Ascending aorta (tissue), 2 donors: ENCODE measurements at regions not wholly inside any gene's neighbourhood (a gene's known extent, or its start where the extent isn't known, plus 50 kb on each side); places are given as distances from the start of the nearest gene placed in this dataset.

Source experiments
- DNase-seq, 2 donors: peaks; one replicate each; pipeline ENCODE4 v3.0.0-alpha.2; 2019; ENCODE audit warnings: low spot score in 2 of 2
- H3K27ac ChIP-seq, 2 donors: fragments of 200-600 bp; sonication (generic); one replicate each; pipeline ENCODE4 v1.5.1; 2016 to 2017; ENCODE audit warnings: mild to moderate bottlenecking in 1 of 2
- H3K27me3 ChIP-seq: fragments of 200-600 bp; sonication (generic); one replicate; pipeline ENCODE4 v1.5.1; 2017
- H3K36me3 ChIP-seq, 2 donors: fragments of 200-600 bp; sonication (generic); one replicate each; pipeline ENCODE4 v1.5.1; 2016
- H3K4me1 ChIP-seq, 2 donors: fragments of 200-600 bp; sonication (generic); one replicate each; pipeline ENCODE4 v1.5.1; 2016 to 2017; ENCODE audit warnings: mild to moderate bottlenecking in 1 of 2
- H3K4me3 ChIP-seq, 2 donors: fragments of 200-600 bp; sonication (generic); one replicate each; pipeline ENCODE4 v1.5.1; 2016 to 2017; ENCODE audit warnings: mild to moderate bottlenecking in 1 of 2
- H3K9me3 ChIP-seq, 2 donors: fragments of 200-600 bp; sonication (generic); one replicate each; pipeline ENCODE4 v1.5.1; 2016
- intact Hi-C: fragments of 100-400 bp; cut with DNase I; formaldehyde crosslinking; loops from one replicate; pipeline ENCODE4 v1.15.1; 2023
- TF ChIP-seq, protein P1 (sequence below), 3 experiments: fragments of 200-600 bp in 2 of 3; fragments of 450-650 bp in 1 of 3; sonication (generic) in 2 of 3; IDR thresholded peaks; one replicate each; pipeline ENCODE4 v1.5.1; 2016 to 2019; ENCODE audit warnings: antibody characterized with exemption in 3 of 3, mild to moderate bottlenecking in 1 of 3, moderate library complexity in 1 of 3

DNA sequence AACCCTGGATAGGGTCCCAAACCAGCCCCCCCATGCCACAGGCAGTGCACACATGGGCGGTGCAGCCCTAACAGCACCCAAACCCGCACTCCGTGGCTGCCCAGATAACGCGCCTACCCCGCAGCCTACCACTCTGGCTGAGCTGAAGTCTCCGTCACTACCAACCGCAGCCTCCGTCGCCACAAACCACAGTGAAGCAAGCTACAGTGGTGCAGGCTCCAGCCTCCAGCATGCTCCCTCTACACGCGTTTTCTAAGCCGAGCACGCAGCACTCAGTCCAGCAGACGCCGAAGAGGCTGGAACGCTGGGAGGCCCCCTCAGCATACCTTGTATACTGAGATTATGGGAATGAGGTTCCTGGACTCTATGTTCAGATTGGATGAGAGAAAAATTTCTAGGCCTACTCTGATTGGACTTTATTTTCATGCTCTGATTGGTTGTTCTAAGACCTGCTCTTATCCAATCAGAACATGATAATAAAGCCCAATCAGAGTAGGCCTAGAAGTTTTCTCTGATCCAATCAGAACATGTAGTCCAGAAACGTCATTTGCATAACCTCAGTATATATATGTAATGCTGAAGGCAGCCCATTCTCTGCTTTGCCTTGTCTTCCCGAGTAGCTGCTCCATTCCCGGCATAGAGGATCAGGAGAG is 56.7 kb upstream of the C1QTNF9B start:
- H3K4me3 ChIP-seq: no peak overlapping the region
- H3K27ac ChIP-seq: no peak overlapping the region
- intact Hi-C loops: no loop called here
- no peak for DNase-seq
- no peaks in the 10 kb centered on the region for H3K27me3 ChIP-seq
- H3K36me3 ChIP-seq: no peaks in the 10 kb centered on the region
- TF ChIP-seq, protein P1, sequence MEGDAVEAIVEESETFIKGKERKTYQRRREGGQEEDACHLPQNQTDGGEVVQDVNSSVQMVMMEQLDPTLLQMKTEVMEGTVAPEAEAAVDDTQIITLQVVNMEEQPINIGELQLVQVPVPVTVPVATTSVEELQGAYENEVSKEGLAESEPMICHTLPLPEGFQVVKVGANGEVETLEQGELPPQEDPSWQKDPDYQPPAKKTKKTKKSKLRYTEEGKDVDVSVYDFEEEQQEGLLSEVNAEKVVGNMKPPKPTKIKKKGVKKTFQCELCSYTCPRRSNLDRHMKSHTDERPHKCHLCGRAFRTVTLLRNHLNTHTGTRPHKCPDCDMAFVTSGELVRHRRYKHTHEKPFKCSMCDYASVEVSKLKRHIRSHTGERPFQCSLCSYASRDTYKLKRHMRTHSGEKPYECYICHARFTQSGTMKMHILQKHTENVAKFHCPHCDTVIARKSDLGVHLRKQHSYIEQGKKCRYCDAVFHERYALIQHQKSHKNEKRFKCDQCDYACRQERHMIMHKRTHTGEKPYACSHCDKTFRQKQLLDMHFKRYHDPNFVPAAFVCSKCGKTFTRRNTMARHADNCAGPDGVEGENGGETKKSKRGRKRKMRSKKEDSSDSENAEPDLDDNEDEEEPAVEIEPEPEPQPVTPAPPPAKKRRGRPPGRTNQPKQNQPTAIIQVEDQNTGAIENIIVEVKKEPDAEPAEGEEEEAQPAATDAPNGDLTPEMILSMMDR (IDR thresholded peaks at IDR 0.05): no peak
- H3K9me3 ChIP-seq: no peaks in the 10 kb centered on the region
- no peaks in the 10 kb centered on the region for H3K4me1 ChIP-seq

DNA sequence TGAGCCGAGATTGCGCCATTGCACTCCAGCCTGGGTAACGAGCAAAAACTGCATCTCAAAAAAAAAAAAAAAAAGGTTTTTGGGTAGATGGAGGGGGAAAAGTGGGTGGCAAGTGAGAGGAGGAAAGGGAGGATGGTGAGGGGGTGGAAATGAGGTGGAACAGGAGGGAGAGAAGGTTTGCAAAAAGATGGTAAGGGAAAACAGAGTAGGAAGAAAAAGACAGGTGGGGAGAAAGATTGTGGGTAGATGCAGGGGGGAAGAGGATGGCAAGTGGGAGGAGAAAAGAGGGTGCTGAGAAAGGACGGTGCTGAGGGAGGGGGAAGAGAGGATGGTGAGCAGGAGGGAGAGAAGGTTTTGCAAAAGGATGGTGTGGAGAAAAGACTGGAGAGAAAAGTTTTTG is 57.8 kb upstream of the C1QTNF9B start:
- H3K4me3 ChIP-seq: no peak overlapping the region
- no peak overlapping the region for H3K27ac ChIP-seq
- no peaks in the 10 kb centered on the region for H3K4me1 ChIP-seq
- H3K9me3 ChIP-seq: no peaks in the 10 kb centered on the region
- intact Hi-C loops: no loop called here
- no peaks in the 10 kb centered on the region for H3K27me3 ChIP-seq
- DNase-seq: no peak
- TF ChIP-seq, protein P1 (IDR thresholded peaks at IDR 0.05): no peak
- H3K36me3 ChIP-seq: no peaks in the 10 kb centered on the region

DNA sequence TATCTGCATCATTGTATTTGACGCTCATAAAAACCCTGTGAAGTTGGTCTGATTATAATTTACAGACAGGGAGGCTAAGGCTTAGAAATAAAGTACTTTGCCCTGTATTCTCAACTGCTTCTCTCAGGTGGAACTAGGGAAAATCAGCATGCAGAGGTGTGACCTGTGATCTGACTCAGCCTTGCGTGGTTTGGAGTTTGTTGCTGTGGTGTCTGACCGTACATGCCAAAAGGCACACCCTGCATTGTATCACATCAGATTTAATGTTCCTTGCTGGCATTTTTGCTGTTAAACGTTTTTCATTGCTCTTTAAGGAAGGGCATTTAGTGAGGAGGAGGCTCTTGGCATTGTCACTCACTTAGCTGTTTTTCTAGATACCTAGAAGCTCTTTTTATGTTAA is 58.8 kb upstream of the C1QTNF9B start:
- no peak overlapping the region for H3K4me3 ChIP-seq
- TF ChIP-seq, protein P1 (IDR thresholded peaks at IDR 0.05): no peak

DNA sequence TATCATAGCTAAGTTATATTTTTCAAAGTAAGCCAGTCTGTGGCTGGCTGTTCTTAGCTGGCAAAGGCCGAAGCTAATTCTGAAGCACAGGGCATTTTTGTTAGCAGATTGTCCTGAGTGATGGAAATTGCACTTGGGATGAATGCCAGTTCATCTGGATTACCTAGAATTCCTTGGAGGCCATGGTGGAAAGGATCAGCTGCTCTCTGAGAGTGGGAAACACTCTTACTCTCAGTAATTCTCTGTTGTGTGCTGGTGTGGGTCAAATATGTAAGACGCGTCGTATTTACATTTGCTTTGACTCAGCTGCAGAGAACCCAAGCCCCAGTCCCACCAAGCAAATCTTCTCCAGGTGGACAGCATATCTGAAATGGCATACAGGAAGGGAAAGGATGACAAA is 60.7 kb upstream of the C1QTNF9B start:
- DNase-seq: no peak
- no peak overlapping the region for H3K27ac ChIP-seq
- H3K27me3 ChIP-seq: no peaks in the 10 kb centered on the region
- intact Hi-C loops: no loop called here
- H3K36me3 ChIP-seq: no peaks in the 10 kb centered on the region
- TF ChIP-seq, protein P1 (IDR thresholded peaks at IDR 0.05): no peak
- no peaks in the 10 kb centered on the region for H3K4me1 ChIP-seq
- no peaks in the 10 kb centered on the region for H3K9me3 ChIP-seq
- H3K4me3 ChIP-seq: no peak overlapping the region

More for the DNA sequence above, 58.8 kb upstream of the C1QTNF9B start:
- Histone ChIP-seq H3K9me3 (no peaks in the 10 kb centered on the region), H3K4me1 (no peaks in the 10 kb centered on the region), H3K27me3 (no peaks in the 10 kb centered on the region), H3K36me3 (no peaks in the 10 kb centered on the region), H3K27ac (no peak overlapping the region)
- intact Hi-C loops: no loop called here
- DNase-seq: no peak

DNA sequence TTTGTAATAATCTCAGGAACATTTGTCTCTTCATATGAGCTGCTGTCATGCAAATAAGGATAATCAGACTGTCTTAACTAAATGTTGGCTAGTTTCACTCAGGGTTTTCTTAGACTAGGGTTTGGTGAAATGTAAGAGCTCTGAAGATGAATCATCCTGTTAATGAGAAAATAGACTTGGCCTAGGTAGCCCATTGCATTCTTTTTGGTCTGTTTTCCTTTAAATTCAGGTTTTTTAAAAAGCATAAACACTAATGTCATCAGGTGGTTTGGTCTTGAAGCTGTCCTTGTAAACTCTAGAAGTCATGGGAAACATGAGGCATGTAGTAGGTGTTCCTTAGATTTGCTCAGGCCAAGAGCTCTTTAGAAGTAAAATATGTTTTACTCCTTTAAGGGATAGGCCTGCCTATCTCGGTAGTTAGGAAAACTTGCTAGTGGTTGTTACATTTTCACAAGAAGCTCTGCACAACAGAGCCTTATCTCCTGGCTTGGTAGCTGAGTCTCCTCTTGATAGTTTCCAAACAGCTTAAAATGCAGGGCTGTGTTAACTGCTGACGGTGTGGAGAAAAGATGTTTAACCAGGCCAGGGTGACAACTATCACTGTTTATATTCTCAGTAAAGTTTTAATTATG is 62.0 kb upstream of the C1QTNF9B start:
- Histone ChIP-seq H3K9me3 (no peaks in the 10 kb centered on the region), H3K4me1 (no peaks in the 10 kb centered on the region), H3K4me3 (no peak overlapping the region), H3K27ac (no peak overlapping the region), H3K27me3 (no peaks in the 10 kb centered on the region), H3K36me3 (no peaks in the 10 kb centered on the region)
- intact Hi-C loops: no loop called here
- no peak for DNase-seq
- TF ChIP-seq, protein P1 (IDR thresholded peaks at IDR 0.05): no peak
